Activated CD8-positive, alpha-beta T cell treated with anti-CD3 and anti-CD28 coated beads for 36 hours (primary cell): ENCODE measurements at regions not wholly inside any gene's neighbourhood (a gene's known extent, or its start where the extent isn't known, plus 50 kb on each side); places are given as distances from the start of the nearest gene placed in this dataset.

Experiments
- ATAC-seq: fragments of 200-7000 bp; cut with Tn5 transposase; one replicate; pipeline ENCODE4 v1.10.0; 2021; ENCODE audit warnings: mild to moderate bottlenecking, moderate library complexity
- CTCF ChIA-PET: fragments of 350-600 bp; sonication (Branson Sonifier 250); formaldehyde crosslinking; loops from one replicate; lab custom pipeline; 2021; ENCODE audit warnings: antibody characterized with exemption; lab: Charles Lee
- POLR2A ChIA-PET: fragments of 350-600 bp; sonication (Branson Sonifier 250); formaldehyde crosslinking; loops from one replicate; lab custom pipeline; 2021; ENCODE audit warnings: antibody characterized with exemption; lab: Charles Lee
- DNase-seq: peaks from one replicate; pipeline ENCODE4 v3.0.0-alpha.2; 2020
- H3K27ac Mint-ChIP-seq: one replicate; pipeline ENCODE4 v1.8.0; 2021; ENCODE audit warnings: mild to moderate bottlenecking, mixed read lengths
- H3K27me3 Mint-ChIP-seq: one replicate; pipeline ENCODE4 v1.8.0; 2021; ENCODE audit warnings: mixed read lengths
- H3K36me3 Mint-ChIP-seq: one replicate; pipeline ENCODE4 v1.8.0; 2021; ENCODE audit warnings: low read depth, mixed read lengths
- H3K4me1 Mint-ChIP-seq: one replicate; pipeline ENCODE4 v1.8.0; 2021; ENCODE audit warnings: low read depth, mixed read lengths
- H3K4me3 Mint-ChIP-seq: one replicate; pipeline ENCODE4 v1.8.0; 2021; ENCODE audit warnings: mild to moderate bottlenecking, moderate library complexity, mixed read lengths
- H3K9me3 Mint-ChIP-seq: one replicate; pipeline ENCODE4 v1.8.0; 2021; ENCODE audit warnings: mixed read lengths
- intact Hi-C: fragments of 100-400 bp; cut with micrococcal nuclease; formaldehyde crosslinking; loops from one replicate; pipeline ENCODE4 v1.10.0; 2022
- TF ChIP-seq, protein P1 (sequence below): fragments of 200-600 bp; IDR thresholded peaks from one replicate; pipeline ENCODE4 v1.8.0; 2022; ENCODE audit warnings: antibody characterized with exemption, mild to moderate bottlenecking

DNA sequence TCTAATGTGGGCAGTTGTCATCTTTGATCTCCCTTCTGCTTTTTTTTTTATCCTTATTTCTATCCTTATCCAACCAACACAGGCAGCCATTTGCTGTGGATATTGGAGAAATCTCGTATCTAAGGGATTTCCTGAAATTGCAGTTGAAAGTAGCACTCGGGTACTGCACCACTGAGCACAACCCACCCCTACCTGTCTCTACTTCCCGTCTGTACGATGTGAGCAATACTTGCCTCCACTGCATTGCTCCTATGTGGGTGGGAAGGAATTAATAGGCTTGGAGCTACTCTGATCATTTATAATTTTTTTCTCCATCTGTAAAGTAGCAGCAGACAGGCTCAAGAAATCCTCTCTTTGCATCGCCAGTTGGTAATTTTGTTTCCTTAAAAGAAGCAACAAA is 300.4 kb downstream of the SNAPC1 start:
- H3K27ac Mint-ChIP-seq = no peak overlapping the region
- intact Hi-C loops = no loop called here
- H3K4me3 Mint-ChIP-seq = no peak overlapping the region
- TF ChIP-seq, protein P1, sequence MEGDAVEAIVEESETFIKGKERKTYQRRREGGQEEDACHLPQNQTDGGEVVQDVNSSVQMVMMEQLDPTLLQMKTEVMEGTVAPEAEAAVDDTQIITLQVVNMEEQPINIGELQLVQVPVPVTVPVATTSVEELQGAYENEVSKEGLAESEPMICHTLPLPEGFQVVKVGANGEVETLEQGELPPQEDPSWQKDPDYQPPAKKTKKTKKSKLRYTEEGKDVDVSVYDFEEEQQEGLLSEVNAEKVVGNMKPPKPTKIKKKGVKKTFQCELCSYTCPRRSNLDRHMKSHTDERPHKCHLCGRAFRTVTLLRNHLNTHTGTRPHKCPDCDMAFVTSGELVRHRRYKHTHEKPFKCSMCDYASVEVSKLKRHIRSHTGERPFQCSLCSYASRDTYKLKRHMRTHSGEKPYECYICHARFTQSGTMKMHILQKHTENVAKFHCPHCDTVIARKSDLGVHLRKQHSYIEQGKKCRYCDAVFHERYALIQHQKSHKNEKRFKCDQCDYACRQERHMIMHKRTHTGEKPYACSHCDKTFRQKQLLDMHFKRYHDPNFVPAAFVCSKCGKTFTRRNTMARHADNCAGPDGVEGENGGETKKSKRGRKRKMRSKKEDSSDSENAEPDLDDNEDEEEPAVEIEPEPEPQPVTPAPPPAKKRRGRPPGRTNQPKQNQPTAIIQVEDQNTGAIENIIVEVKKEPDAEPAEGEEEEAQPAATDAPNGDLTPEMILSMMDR = no peak
- POLR2A ChIA-PET = no interaction called here
- peaks cover 6% of the 10 kb centered on the region for H3K27me3 Mint-ChIP-seq
- H3K9me3 Mint-ChIP-seq = no peaks in the 10 kb centered on the region
- no peak for ATAC-seq
- H3K36me3 Mint-ChIP-seq = no peaks in the 10 kb centered on the region
- no peaks in the 10 kb centered on the region for H3K4me1 Mint-ChIP-seq
- DNase-seq = no peak
- CTCF ChIA-PET = interaction anchor here (0.6 kb wide), 1 partner anchor 121 kb away, joined by 3 read pairs; no protein-coding TSS in a partner anchor

GRCh38 chr14:62064751-62065323 is 302.6 kb downstream of the SNAPC1 start:
- Mint-ChIP-seq H3K27me3 (peaks cover 6% of the 10 kb centered on the region), H3K9me3 (no peaks in the 10 kb centered on the region), H3K4me3 (no peak overlapping the region), H3K4me1 (no peaks in the 10 kb centered on the region), H3K36me3 (no peaks in the 10 kb centered on the region), H3K27ac (no peak overlapping the region)
- TF ChIP-seq, protein P1 = no peak
- no peak for DNase-seq
- ChIA-PET POLR2A (no interaction called here), CTCF (no interaction called here)
- intact Hi-C loops = no loop called here
- ATAC-seq = no peak

DNA sequence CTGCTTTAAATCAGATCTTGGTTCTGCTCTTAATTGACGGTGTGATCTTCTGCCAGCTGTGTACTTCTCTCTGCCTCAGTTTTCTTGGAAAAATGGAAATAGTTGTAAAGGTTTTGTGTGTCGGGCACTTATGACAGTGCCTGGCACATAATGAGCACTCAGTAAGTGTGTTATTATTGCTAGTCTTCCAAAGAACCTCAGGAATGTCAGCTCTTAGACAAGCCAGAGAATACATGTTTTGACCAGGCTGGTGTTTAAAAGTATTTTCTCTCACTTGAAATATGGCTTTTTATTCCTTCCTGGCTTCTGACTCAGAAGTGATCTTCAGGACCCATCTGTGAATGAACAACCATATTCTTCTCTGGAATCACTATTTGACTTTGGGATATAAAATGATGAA is 304.1 kb downstream of the SNAPC1 start:
- CTCF ChIA-PET = no interaction called here
- Mint-ChIP-seq H3K4me3 (no peak overlapping the region), H3K36me3 (no peaks in the 10 kb centered on the region), H3K27ac (no peak overlapping the region), H3K9me3 (no peaks in the 10 kb centered on the region), H3K27me3 (peaks cover 6% of the 10 kb centered on the region), H3K4me1 (no peaks in the 10 kb centered on the region)
- no peak for ATAC-seq
- DNase-seq = no peak
- intact Hi-C loops = no loop called here
- TF ChIP-seq, protein P1 = no peak
- POLR2A ChIA-PET = interaction anchor here (1.5 kb wide), 1 partner anchor 11 kb away, joined by 5 read pairs; no protein-coding TSS in a partner anchor

DNA sequence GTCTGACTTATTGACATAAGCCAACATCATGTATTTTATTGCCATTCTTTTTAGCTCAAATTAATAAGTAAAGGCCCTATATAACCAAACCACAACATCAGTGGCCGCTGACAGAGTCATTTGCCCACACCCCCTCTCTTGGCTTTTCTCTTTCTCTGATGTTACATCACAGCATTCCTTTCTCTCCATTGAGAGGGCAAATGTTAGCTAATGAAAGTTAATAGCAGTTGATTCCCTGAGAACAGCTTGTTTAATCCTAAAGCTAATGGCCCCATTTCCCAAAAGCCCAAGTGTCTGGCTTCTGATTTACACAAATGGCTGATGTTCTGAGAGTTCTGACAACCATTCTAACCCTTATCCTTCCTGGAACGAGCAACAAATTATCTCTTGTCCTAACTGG is 308.8 kb downstream of the SNAPC1 start:
- Mint-ChIP-seq H3K27me3 (no peaks in the 10 kb centered on the region), H3K27ac (no peak overlapping the region), H3K4me1 (no peaks in the 10 kb centered on the region), H3K4me3 (no peak overlapping the region), H3K9me3 (no peaks in the 10 kb centered on the region), H3K36me3 (no peaks in the 10 kb centered on the region)
- CTCF ChIA-PET = no interaction called here
- intact Hi-C loops = no loop called here
- POLR2A ChIA-PET = no interaction called here
- ATAC-seq (no peak), DNase-seq (no peak)
- TF ChIP-seq, protein P1 = no peak

DNA sequence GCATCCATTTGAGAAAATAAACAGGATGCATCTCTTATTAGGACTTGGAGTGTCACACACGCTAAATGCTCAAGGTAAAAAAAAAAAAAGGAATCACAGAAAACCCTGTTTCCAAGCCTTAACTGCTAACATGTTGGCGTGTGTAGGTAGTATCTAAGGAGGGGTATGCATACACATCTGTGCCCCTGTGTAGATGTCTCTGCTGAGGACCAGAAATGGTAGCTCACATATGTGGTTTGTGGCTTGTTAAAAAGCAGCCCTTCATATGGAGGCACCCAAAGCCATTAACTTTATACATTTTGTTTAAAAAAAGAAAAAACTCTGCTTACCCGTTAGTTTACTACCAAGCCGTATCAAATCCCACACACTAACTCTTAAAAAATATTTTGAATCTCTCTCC is 314.1 kb downstream of the SNAPC1 start:
- Mint-ChIP-seq H3K36me3 (no peaks in the 10 kb centered on the region), H3K27me3 (no peaks in the 10 kb centered on the region), H3K4me1 (peaks cover 27% of the 10 kb centered on the region), H3K27ac (no peak overlapping the region), H3K9me3 (no peaks in the 10 kb centered on the region), H3K4me3 (no peak overlapping the region)
- POLR2A ChIA-PET = no interaction called here
- ATAC-seq = no peak
- intact Hi-C loops = no loop called here
- CTCF ChIA-PET = interaction anchor here (0.9 kb wide), 1 partner anchor 216 kb away, joined by 3 read pairs; no protein-coding TSS in a partner anchor
- DNase-seq = no peak
- TF ChIP-seq, protein P1 = no peak
